Body of pancreas (tissue), 4 donors: ENCODE measurements at regions not wholly inside any gene's neighbourhood (a gene's known extent, or its start where the extent isn't known, plus 50 kb on each side); places are given as distances from the start of the nearest gene placed in this dataset.
A peak's percentile ranks its signal among the peaks of the same experiment; 100 is the strongest.

ENCODE experiments used
- ATAC-seq: fragments of 150-250 bp; one replicate; pipeline ENCODE4 v1.9.1; 2016
- DNase-seq, 4 donors: peaks; one replicate each; pipeline ENCODE4 v3.0.0-alpha.2; 2019
- H3K27ac ChIP-seq, 4 donors: fragments of 200-600 bp; sonication (generic); 1 replicate in 3 of 4; 2 replicates in 1 of 4; pipeline versions ENCODE4 v1.5.1 to v1.6.1; 2016 to 2019; ENCODE audit warnings: mild to moderate bottlenecking in 1 of 4, mixed read lengths in 1 of 4, moderate library complexity in 1 of 4
- H3K27me3 ChIP-seq, 2 donors: fragments of 200-600 bp; sonication (generic); one replicate each; pipeline ENCODE4 v1.6.0; 2016; ENCODE audit warnings: mild to moderate bottlenecking in 1 of 2
- H3K36me3 ChIP-seq, 2 donors: fragments of 200-600 bp; sonication (generic); replicated peaks in 1 of 2; 2 replicates each; pipeline ENCODE4 v1.5.1; 2016; ENCODE audit warnings: low read depth in 2 of 2; ENCODE audit not compliant: insufficient read depth in 1 of 2
- H3K4me1 ChIP-seq: fragments of 200-600 bp; sonication (generic); one replicate; pipeline ENCODE4 v1.6.0; 2016
- H3K4me3 ChIP-seq, 2 donors: fragments of 200-600 bp; sonication (generic); 1 replicate in 1 of 2; 2 replicates in 1 of 2; pipeline ENCODE4 v1.5.1; 2016 to 2019
- H3K9me3 ChIP-seq, 3 donors: fragments of 200-600 bp; sonication (generic); 1 replicate in 2 of 3; 2 replicates in 1 of 3; pipeline ENCODE4 v1.5.1; 2016
- POLR2A ChIP-seq, 3 donors: fragments of 450-650 bp; IDR thresholded peaks; one replicate each; pipeline ENCODE4 v1.6.1; 2016; ENCODE audit warnings: antibody characterized with exemption in 3 of 3, mild to moderate bottlenecking in 2 of 3
- WGBS, 2 donors: methylation state at CpG; one replicate each; pipeline ENCODE4 v1.1.5; 2017; 5-methylcytosine and 5-hydroxymethylcytosine counted together
- intact Hi-C: fragments of 100-400 bp; cut with DNase I; formaldehyde crosslinking; loops from one replicate; pipeline ENCODE4 v1.15.1; 2023
- TF ChIP-seq, protein P1 (sequence below), 7 experiments: fragments of 450-650 bp in 4 of 7; fragments of 200-600 bp in 3 of 7; sonication (generic) in 3 of 7; IDR thresholded peaks; one replicate each; pipeline ENCODE4 v1.5.1; 2016 to 2019; ENCODE audit warnings: antibody characterized with exemption in 7 of 7

GRCh38 chr3:165133188-165133899 lies 55.0 kb upstream of the SI start:
- no peak overlapping the region for H3K4me3 ChIP-seq
- DNase-seq (no peak), ATAC-seq (peak; percentile 78)
- intact Hi-C loops, result no loop called here
- peaks cover 21% of the 10 kb centered on the region for H3K4me1 ChIP-seq
- no peaks in the 10 kb centered on the region for H3K9me3 ChIP-seq
- H3K27ac ChIP-seq, result peak overlapping the region in 2 of 4 donors; percentile 22 to 31
- TF ChIP-seq, protein P1, sequence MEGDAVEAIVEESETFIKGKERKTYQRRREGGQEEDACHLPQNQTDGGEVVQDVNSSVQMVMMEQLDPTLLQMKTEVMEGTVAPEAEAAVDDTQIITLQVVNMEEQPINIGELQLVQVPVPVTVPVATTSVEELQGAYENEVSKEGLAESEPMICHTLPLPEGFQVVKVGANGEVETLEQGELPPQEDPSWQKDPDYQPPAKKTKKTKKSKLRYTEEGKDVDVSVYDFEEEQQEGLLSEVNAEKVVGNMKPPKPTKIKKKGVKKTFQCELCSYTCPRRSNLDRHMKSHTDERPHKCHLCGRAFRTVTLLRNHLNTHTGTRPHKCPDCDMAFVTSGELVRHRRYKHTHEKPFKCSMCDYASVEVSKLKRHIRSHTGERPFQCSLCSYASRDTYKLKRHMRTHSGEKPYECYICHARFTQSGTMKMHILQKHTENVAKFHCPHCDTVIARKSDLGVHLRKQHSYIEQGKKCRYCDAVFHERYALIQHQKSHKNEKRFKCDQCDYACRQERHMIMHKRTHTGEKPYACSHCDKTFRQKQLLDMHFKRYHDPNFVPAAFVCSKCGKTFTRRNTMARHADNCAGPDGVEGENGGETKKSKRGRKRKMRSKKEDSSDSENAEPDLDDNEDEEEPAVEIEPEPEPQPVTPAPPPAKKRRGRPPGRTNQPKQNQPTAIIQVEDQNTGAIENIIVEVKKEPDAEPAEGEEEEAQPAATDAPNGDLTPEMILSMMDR (IDR thresholded peaks at IDR 0.05), result no peak
- TF ChIP-seq POLR2A (IDR thresholded peaks at IDR 0.05), result no peak
- 37 to 50% methylated on average over 1 of the region's 1 CpG for WGBS, 2 donors
- no peaks in the 10 kb centered on the region for H3K27me3 ChIP-seq
- no peaks in the 10 kb centered on the region for H3K36me3 ChIP-seq

- Histone ChIP-seq H3K9me3 (no peaks in the 10 kb centered on the region), H3K36me3 (no peaks in the 10 kb centered on the region), H3K4me1 (peaks cover 21% of the 10 kb centered on the region), H3K4me3 (no peak overlapping the region), H3K27ac (no peak overlapping the region), H3K27me3 (no peaks in the 10 kb centered on the region)
- ATAC-seq, result peak; percentile 63
- WGBS, 2 donors, result 14 to 30% methylated on average over 2 of the region's 2 CpGs
- intact Hi-C loops, result no loop called here
- DNase-seq, result no peak
- TF ChIP-seq, protein P1 (IDR thresholded peaks at IDR 0.05), result no peak
- no peak for TF ChIP-seq POLR2A (IDR thresholded peaks at IDR 0.05)
These were observed 52.4 kb upstream of the SI start for GRCh38 chr3:165130708-165131107.

- no peak for DNase-seq
These were observed 50.2 kb upstream of the SI start for GRCh38 chr3:165128544-165128943.

More at GRCh38 chr3:165128544-165128943, 50.2 kb upstream of the SI start:
- H3K9me3 ChIP-seq, result no peaks in the 10 kb centered on the region
- no peak for ATAC-seq
- TF ChIP-seq, protein P1 (IDR thresholded peaks at IDR 0.05), result no peak
- no peak for TF ChIP-seq POLR2A (IDR thresholded peaks at IDR 0.05)
- intact Hi-C loops, result no loop called here
- H3K4me1 ChIP-seq, result peaks cover 17% of the 10 kb centered on the region
- WGBS, 2 donors, result 29% methylated on average over 1 of the region's 1 CpG
- H3K27me3 ChIP-seq, result no peaks in the 10 kb centered on the region
- H3K27ac ChIP-seq, result no peak overlapping the region
- no peak overlapping the region for H3K4me3 ChIP-seq
- H3K36me3 ChIP-seq, result no peaks in the 10 kb centered on the region
